ENCODE measurements at regions not wholly inside any gene's neighbourhood (a gene's known extent, or its start where the extent isn't known, plus 50 kb on each side); places are given as distances from the start of the nearest gene placed in this dataset.

- no peak overlapping the region for H3K4me3 ChIP-seq (ENCODE audit: low read depth, low read length)
- no peak for TF ChIP-seq CTCF (IDR thresholded peaks at IDR 0.05; ENCODE audit: borderline replicate concordance, insufficient read depth, low read depth, low read length)
Measured at GRCh38 chr11:115627666-115628460, 123.6 kb upstream of the CADM1 start.

GRCh38 chr11:115627071-115627470 lies 122.9 kb upstream of the CADM1 start:
- no peak for TF ChIP-seq CTCF (IDR thresholded peaks at IDR 0.05; ENCODE audit: borderline replicate concordance, insufficient read depth, low read depth, low read length)

GRCh38 chr11:115626414-115626813 lies 122.2 kb upstream of the CADM1 start:
- H3K4me3 ChIP-seq (ENCODE audit: low read depth, low read length), result no peak overlapping the region
- TF ChIP-seq CTCF (IDR thresholded peaks at IDR 0.05; ENCODE audit: borderline replicate concordance, insufficient read depth, low read depth, low read length), result no peak

More at GRCh38 chr11:115627071-115627470, 122.9 kb upstream of the CADM1 start:
- no peak overlapping the region for H3K4me3 ChIP-seq (ENCODE audit: low read depth, low read length)

DNA sequence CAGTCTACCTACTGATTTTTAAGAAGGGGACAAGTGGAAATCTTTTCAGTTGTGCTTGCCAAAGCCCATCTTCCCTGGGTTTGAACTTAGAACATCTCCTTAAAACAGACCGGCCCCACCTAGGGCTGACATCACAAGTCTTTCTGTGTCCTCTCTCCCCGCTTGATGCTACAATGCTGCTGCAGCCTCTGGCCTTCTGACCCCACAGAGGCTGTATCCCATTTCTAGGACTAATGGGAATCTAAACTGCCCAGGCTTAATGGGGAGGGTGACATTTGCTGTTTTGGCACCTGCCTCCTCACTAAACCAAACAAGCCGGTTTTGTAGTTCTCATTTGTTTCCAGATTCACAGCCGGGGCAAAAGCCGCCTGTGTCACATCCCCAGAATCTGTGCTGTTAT lies 121.3 kb upstream of the CADM1 start:
- no peak overlapping the region for H3K4me3 ChIP-seq (ENCODE audit: low read depth, low read length)
- no peak for TF ChIP-seq CTCF (IDR thresholded peaks at IDR 0.05; ENCODE audit: borderline replicate concordance, insufficient read depth, low read depth, low read length)

- TF ChIP-seq CTCF (IDR thresholded peaks at IDR 0.05; ENCODE audit: borderline replicate concordance, insufficient read depth, low read depth, low read length), result no peak
Measured at GRCh38 chr11:115624065-115624464, 119.8 kb upstream of the CADM1 start.

GRCh38 chr11:115623021-115623451 lies 118.8 kb upstream of the CADM1 start:
- TF ChIP-seq CTCF (IDR thresholded peaks at IDR 0.05; ENCODE audit: borderline replicate concordance, insufficient read depth, low read depth, low read length), result no peak
- H3K4me3 ChIP-seq (ENCODE audit: low read depth, low read length), result no peak overlapping the region

More at GRCh38 chr11:115624065-115624464, 119.8 kb upstream of the CADM1 start:
- no peak overlapping the region for H3K4me3 ChIP-seq (ENCODE audit: low read depth, low read length)

GRCh38 chr11:115618428-115618827 lies 114.2 kb upstream of the CADM1 start:
- TF ChIP-seq CTCF (IDR thresholded peaks at IDR 0.05; ENCODE audit: borderline replicate concordance, insufficient read depth, low read depth, low read length), result no peak

More at GRCh38 chr11:115618428-115618827, 114.2 kb upstream of the CADM1 start:
- no peak overlapping the region for H3K4me3 ChIP-seq (ENCODE audit: low read depth, low read length)

All from GM12875 (cell line).